ENCODE measurements at regions not wholly inside any gene's neighbourhood (a gene's known extent, or its start where the extent isn't known, plus 50 kb on each side); places are given as distances from the start of the nearest gene placed in this dataset.
A peak's percentile ranks its signal among the peaks of the same experiment; 100 is the strongest.
"Not testable (repeated sequence)": the region's sequence is repeated elsewhere in the genome, so short reads cannot be mapped to it uniquely, and the experiment has no call there.

- no peak for DNase-seq (ENCODE audit: low read depth)
These were observed 707.1 kb upstream of the SPRY2 start for GRCh38 chr13:81048026-81048461.

DNA sequence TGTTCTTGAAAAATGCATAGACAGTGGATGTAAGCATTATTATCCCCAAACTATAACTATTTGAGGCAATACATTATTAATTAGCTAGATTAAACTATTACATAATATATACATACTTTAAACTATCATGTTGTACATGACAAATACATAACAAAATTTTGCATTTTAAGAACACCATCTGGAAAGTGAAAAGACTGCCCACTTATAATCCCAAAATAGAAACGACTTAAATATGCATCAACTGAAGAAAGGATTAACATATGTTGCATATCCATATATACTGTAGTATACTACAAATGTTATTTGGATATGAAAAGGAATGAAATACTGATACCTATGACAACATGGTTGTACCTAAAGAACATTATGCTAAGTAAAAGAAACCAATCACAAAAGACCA, 700.8 kb upstream of the SPRY2 start:
- no peak for DNase-seq (ENCODE audit: low read depth)

DNA sequence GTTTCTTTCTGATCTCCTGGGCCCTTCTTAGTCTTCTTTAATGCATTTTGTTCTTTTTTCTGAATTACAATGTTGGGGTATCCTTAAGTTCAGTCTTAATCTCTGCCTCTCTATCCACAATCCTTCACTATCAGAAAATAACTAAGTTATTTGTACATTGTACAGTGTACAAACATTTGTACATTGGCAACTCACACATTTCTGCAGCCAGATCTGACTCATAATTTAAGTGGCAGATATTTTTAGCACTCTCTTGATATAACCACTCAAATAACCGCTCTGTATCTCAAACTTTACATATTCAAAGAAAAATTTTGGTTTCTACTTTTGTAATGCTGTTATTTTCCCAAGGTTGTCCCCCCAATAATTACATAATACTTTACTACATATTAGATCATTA, 691.1 kb upstream of the SPRY2 start:
- DNase-seq (ENCODE audit: low read depth), result no peak

GRCh38 chr13:81025091-81025490, 684.2 kb upstream of the SPRY2 start:
- no peak for DNase-seq (ENCODE audit: low read depth)

- no peak for DNase-seq (ENCODE audit: low read depth)
These were observed 680.4 kb upstream of the SPRY2 start for GRCh38 chr13:81021284-81021840.

DNA sequence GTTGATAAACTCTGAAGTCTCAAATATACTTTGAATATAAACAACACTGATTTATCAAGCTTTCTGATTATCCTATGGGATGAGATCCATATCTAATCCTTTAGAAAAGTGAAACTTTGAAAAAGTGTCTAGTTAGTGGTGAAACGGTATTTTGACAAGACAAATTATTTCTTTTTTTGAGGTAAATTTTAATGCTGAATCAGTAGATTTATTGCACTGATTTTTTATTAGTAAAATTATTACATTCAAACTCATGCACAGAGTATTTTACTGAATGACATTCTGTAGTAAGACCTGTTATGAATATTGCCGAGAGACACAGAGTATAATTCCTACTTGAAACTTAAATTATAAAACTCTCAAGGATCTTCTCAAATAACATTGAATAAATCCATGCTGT, 679.1 kb upstream of the SPRY2 start:
- no peak for DNase-seq (ENCODE audit: low read depth)

DNA sequence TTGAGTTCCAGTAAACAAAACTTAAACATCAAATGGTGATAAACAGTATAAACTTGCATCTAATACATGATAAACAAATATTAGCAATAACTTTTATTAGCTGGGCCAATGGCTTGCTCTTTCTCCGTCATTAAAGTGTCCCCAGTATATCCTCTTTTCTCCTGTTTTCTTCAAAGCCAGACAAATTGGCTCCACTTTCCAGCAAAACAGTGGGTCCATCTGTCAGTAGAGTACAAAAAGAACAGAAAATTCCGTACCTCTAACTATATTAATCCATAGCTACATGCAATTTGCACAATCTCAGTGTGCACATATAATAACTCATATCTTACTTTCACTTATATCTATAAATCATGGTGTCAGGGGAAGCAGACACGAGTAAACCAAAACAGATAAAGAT, 678.0 kb upstream of the SPRY2 start:
- DNase-seq (ENCODE audit: low read depth), result no peak

DNA sequence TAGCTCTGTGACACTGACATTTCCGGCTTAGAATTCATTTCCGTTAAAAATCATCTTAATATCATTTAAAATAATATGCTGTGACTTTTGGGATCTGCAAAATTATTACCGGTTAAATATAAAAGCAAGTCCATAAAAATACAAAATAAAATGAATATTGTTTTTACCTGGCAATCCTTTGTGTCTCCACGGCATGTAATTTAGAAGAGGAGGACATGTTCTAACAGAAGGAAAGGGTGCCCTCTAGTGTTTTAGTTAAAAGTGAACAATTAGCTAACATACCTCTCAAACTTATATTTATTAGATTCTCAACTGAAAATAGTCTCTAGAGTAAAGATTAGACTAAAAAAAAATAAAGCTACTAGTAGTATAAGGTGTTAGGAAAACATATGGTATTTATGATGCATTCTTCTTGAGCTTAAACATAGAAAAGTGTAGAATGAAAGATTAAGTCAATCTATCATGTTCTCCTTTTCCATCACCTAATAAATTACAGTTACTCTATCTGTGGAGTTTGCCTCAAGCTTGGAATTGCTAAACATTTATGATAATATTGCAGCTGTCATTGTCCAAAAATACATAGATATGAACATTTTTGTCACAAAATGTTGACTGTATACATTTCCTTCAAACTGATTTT, 676.7 kb upstream of the SPRY2 start:
- peak; percentile 35 for DNase-seq (ENCODE audit: low read depth)

DNA sequence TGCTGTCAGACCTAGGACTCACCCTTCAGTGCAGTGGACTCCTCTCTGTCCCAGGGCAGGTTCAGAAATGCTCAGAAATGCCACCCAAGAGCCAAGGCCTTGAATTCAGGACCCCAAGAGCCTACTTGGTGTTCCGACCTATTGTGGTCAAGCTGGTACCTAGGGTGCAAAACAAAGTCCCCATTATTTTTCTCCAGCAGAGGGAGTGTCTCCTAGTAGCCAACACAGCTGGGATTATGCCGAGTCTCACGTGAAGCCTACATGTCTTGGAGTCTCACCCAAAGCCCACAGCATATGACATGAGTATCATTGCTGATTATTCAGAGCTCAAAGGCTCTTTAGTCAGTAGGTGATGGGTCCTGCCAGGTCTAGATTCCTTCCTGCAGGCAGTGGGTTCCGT, 671.1 kb upstream of the SPRY2 start:
- no peak for DNase-seq (ENCODE audit: low read depth)

DNA sequence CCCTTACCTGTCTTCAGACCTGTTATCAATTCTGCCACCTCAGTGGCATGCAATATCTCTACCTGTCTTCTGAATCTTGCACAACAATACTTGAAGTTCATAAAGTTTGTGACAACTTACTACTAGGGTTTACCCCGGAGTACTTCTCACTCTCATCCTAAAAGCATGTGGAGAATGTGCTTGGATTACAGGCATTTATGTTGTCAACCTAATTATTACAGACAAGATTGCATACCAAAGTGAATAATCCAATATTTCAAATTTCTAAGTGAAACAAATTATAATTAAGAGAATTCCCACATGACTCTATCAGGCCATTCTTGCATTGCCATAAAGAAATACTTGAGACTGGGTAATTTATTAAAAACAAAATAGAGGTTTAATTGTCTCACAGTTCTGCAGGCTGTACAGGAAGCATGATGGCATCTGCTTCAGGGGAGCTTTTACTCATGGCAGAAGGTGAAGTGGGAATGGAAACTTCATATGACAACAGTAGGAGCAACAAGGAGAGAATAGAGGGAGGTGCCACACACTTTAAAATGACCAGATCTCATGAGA, 661.0 kb upstream of the SPRY2 start:
- no peak for DNase-seq (ENCODE audit: low read depth)

GRCh38 chr13:80998603-80999002, 657.7 kb upstream of the SPRY2 start:
- not testable (repeated sequence) for DNase-seq (ENCODE audit: low read depth)

DNA sequence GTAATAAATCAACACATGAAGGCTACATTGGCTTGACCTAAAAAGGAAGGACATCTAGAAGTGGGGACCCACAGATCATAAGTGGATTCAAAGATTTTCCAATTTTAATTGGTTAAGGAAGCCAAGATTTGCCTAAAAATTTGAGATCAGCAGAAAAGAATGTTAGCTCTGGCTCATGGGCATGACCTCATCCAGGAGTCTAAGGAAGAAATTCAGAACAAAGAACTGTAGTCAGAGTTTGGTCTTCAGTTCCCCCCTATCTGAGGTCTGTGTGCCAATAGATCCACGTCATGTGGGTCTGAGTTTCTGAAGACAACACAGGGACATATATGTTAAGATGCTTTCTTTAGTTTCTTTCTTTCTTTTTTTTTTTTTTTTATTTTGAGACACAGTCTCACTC, 648.8 kb upstream of the SPRY2 start:
- DNase-seq (ENCODE audit: low read depth), result no peak

DNA sequence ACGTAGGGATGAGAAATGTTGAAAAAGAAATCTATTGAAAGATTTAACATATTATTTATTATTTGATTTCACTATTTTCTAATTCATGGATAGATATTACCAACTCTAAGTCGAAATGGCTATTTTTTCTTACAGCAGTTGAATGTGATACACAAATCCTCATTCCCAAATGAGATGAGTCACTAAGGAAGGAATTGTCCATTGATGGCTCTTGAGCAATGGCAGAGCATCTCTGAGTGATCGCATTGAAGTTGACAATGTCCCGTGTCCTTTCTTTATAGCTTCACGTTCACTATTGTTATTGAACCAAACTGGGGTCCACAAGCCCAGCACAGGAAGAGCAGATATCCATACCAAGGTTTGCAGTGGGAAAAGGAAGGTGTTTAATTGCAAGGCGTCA, 648.3 kb upstream of the SPRY2 start:
- no peak for DNase-seq (ENCODE audit: low read depth)

DNA sequence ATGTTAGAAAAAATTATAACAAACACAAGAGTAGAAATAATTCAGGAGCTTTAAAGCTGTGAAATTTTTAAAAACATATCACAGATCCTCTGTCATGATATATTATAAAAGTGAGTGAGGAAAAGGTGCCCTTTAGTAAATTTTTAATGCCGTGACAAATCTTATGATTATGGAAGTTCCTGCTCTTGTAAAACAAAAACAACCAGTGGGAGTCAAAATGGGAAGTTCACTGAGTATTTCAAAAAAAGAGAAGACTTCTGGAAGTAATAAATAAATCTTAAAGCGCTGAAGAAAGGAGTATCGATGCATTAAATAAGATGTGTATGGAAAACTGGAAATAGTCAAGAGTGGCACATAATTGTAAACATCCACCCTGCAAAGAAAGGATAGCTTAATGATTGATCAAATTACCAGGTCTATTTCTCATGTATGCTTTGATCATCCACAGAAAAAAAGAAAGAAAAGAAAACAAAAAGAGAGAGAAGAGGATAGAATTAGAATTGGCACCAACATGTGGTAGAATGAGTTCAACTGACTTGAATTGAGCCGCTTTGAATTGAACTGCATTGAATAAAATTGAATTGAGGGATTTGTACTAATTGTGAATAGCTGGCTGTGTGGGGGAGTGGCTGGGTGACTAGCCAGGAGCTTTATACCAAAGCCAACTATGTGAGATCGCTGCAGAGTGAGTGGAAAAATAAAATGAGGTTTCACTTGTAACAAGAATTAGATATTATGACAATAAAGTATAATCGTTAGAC, 647.6 kb upstream of the SPRY2 start:
- DNase-seq (ENCODE audit: low read depth), result no peak

DNA sequence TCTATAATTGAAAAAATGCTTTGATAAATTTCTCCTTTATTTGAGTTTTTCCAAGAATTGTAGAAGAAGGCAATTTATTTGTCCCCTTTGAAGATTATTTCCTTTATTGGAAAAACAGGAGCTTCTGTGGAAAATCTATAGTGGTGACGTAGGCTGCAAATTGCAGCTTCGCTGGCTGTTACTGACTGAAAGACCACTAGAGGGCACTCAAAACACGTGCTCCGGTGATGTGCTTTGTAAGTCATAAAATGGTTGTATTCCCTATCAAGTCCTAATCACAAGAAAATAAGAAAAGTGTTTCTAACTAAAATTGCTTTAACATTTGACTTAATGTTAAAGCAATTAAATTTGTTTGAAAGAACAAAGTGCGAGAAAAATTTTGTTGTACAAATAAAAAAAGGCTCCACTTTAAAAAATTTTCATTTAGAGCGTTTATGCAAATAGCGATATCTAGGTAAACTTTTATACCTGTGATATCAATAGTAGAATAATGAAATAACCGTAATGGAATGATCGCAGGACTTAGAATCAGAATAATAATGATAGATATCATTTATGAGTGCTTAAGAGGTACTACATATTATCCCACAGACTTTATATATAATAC, 638.2 kb upstream of the SPRY2 start:
- DNase-seq (ENCODE audit: low read depth), result peak; percentile 48

- no peak for DNase-seq (ENCODE audit: low read depth)
These were observed 636.2 kb upstream of the SPRY2 start for GRCh38 chr13:80977168-80977567.

- no peak for DNase-seq (ENCODE audit: low read depth)
These were observed 635.0 kb upstream of the SPRY2 start for GRCh38 chr13:80975903-80976302.

GRCh38 chr13:80973721-80974120, 632.8 kb upstream of the SPRY2 start:
- no peak for DNase-seq (ENCODE audit: low read depth)

GRCh38 chr13:80972857-80973478, 632.0 kb upstream of the SPRY2 start:
- no peak for DNase-seq (ENCODE audit: low read depth)

GRCh38 chr13:80965097-80965496, 624.2 kb upstream of the SPRY2 start:
- no peak for DNase-seq (ENCODE audit: low read depth)

GRCh38 chr13:80962855-80963254, 621.9 kb upstream of the SPRY2 start:
- no peak for DNase-seq (ENCODE audit: low read depth)

DNA sequence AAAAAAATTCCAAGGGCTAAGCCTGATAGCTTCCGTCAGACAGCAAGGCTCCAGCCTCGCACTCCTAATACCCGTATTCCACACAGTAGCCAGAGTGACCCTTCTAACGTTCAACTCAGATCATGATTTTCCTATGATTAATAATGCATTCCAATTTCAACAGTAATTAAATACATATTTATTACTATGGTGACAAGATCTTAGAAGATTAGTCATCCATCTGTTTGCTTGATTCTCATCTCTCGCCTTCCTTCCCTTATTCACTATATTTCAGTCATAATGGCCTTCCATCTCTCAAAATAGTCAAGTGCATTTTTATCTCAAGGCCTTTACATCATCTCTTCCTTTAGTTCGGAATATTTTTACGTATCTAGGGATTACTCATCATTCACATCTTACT, 621.2 kb upstream of the SPRY2 start:
- DNase-seq (ENCODE audit: low read depth), result no peak
